H9 (cell line): ENCODE measurements at regions not wholly inside any gene's neighbourhood (a gene's known extent, or its start where the extent isn't known, plus 50 kb on each side); places are given as distances from the start of the nearest gene placed in this dataset.

Experiments used
- DNase-seq: peaks from one replicate; pipeline ENCODE4 v3.0.0-alpha.2; 2017
- H2AFZ ChIP-seq: one replicate; pipeline ENCODE4 v1.6.1; 2013; ENCODE audit warnings: mild to moderate bottlenecking, low read length, control low read depth, moderate library complexity
- H2AK5ac ChIP-seq: 2 replicates; pipeline ENCODE4 v1.6.1; 2013; ENCODE audit warnings: low read length, control low read depth, mixed read lengths; ENCODE audit not compliant: insufficient read length
- H2BK120ac ChIP-seq: one replicate; pipeline ENCODE4 v1.6.1; 2013; ENCODE audit warnings: low read depth, mild to moderate bottlenecking, low read length, control low read depth, inconsistent platforms; ENCODE audit not compliant: poor library complexity, severe bottlenecking
- H2BK12ac ChIP-seq: 2 replicates; pipeline ENCODE4 v1.6.1; 2013; ENCODE audit warnings: low read length, control low read depth, mixed read lengths, low read depth; ENCODE audit not compliant: insufficient read length
- H2BK15ac ChIP-seq: 2 replicates; pipeline ENCODE4 v1.6.1; 2013; ENCODE audit warnings: low read depth, low read length, control low read depth
- H2BK20ac ChIP-seq: one replicate; pipeline ENCODE4 v1.6.1; 2013; ENCODE audit warnings: low read depth, mild to moderate bottlenecking, low read length, control low read depth, inconsistent platforms; ENCODE audit not compliant: poor library complexity, severe bottlenecking
- H2BK5ac ChIP-seq: 2 replicates; pipeline ENCODE4 v1.6.1; 2013; ENCODE audit warnings: low read length, control low read depth, mixed read lengths; ENCODE audit not compliant: insufficient read length
- H3K14ac ChIP-seq: 2 replicates; pipeline ENCODE4 v1.6.1; 2013; ENCODE audit warnings: low read length, control low read depth; ENCODE audit not compliant: insufficient read depth
- H3K18ac ChIP-seq: 2 replicates; pipeline ENCODE4 v1.6.1; 2013; ENCODE audit warnings: low read depth, mild to moderate bottlenecking, mixed read lengths, low read length, control low read depth; ENCODE audit not compliant: insufficient read length
- H3K23ac ChIP-seq: 2 replicates; pipeline ENCODE4 v1.6.1; 2013; ENCODE audit warnings: low read length, control low read depth, mixed read lengths, low read depth; ENCODE audit not compliant: insufficient read length
- H3K23me2 ChIP-seq: 2 replicates; pipeline ENCODE4 v1.6.1; 2013; ENCODE audit warnings: low read depth, mild to moderate bottlenecking, mixed read lengths, low read length, control low read depth; ENCODE audit not compliant: insufficient read length, poor library complexity, severe bottlenecking
- H3K27ac ChIP-seq: 2 replicates; pipeline ENCODE4 v1.5.1; 2013; ENCODE audit warnings: low read length, control low read depth, mixed read lengths, low read depth; ENCODE audit not compliant: insufficient read length
- H3K27me3 ChIP-seq: 2 replicates; pipeline ENCODE4 v1.6.1; 2013; ENCODE audit warnings: low read length, control low read depth, inconsistent platforms; ENCODE audit not compliant: insufficient read depth
- H3K4ac ChIP-seq: 2 replicates; pipeline ENCODE4 v1.6.1; 2013; ENCODE audit warnings: low read depth, mild to moderate bottlenecking, control low read depth, inconsistent platforms, low read length, moderate library complexity
- H3K4me1 ChIP-seq: 2 replicates; pipeline ENCODE4 v1.6.1; 2013; ENCODE audit warnings: low read length, control low read depth, inconsistent platforms; ENCODE audit not compliant: insufficient read depth
- H3K4me2 ChIP-seq: 2 replicates; pipeline ENCODE4 v1.6.1; 2013; ENCODE audit warnings: low read length, control low read depth, mixed read lengths; ENCODE audit not compliant: insufficient read length, insufficient read depth
- H3K56ac ChIP-seq: 2 replicates; pipeline ENCODE4 v1.6.1; 2013; ENCODE audit warnings: low read depth, mild to moderate bottlenecking, mixed read lengths, low read length, control low read depth; ENCODE audit not compliant: insufficient read length
- H3K79me1 ChIP-seq: 2 replicates; pipeline ENCODE4 v1.6.1; 2013; ENCODE audit warnings: low read depth, mild to moderate bottlenecking, moderate library complexity, low read length, control low read depth, inconsistent platforms; ENCODE audit not compliant: insufficient read depth, poor library complexity, severe bottlenecking
- H3K79me2 ChIP-seq: 2 replicates; pipeline ENCODE4 v1.6.1; 2013; ENCODE audit warnings: low read length, control low read depth, inconsistent platforms; ENCODE audit not compliant: insufficient read depth
- H3K9ac ChIP-seq: 2 replicates; pipeline ENCODE4 v1.6.1; 2013; ENCODE audit warnings: low read length, control low read depth, mixed read lengths; ENCODE audit not compliant: insufficient read length; ENCODE audit errors: extremely low read depth
- H3K9me3 ChIP-seq: one replicate; pipeline ENCODE4 v1.6.1; 2013; ENCODE audit warnings: low read depth, low read length, inconsistent platforms; ENCODE audit not compliant: control insufficient read depth
- H3T11ph ChIP-seq: one replicate; pipeline ENCODE4 v1.6.1; 2013; ENCODE audit warnings: mild to moderate bottlenecking, low read length, control low read depth, inconsistent platforms
- H4K20me1 ChIP-seq: one replicate; pipeline ENCODE4 v1.6.1; 2013; ENCODE audit not compliant: control insufficient read depth, insufficient read length, insufficient read depth
- H4K5ac ChIP-seq: 2 replicates; pipeline ENCODE4 v1.6.1; 2013; ENCODE audit warnings: low read depth, mild to moderate bottlenecking, mixed read lengths, low read length, control low read depth; ENCODE audit not compliant: insufficient read length
- H4K8ac ChIP-seq: replicated peaks from 2 replicates; pipeline ENCODE4 v1.6.1; 2013; ENCODE audit warnings: low read length, control low read depth, mixed read lengths, low read depth; ENCODE audit not compliant: insufficient read length
- H4K91ac ChIP-seq: 2 replicates; pipeline ENCODE4 v1.6.1; 2013; ENCODE audit warnings: low read depth, mild to moderate bottlenecking, moderate library complexity, mixed read lengths, low read length, control low read depth; ENCODE audit not compliant: insufficient read length
- H3K27ac Mint-ChIP-seq, 3 experiments: 2 replicates in 2 of 3; 3 replicates in 1 of 3; pipeline ENCODE4 v1.8.0; 2020 to 2021; ENCODE audit warnings: mixed read lengths in 3 of 3, mild to moderate bottlenecking in 1 of 3, moderate library complexity in 1 of 3
- H3K27me3 Mint-ChIP-seq: 2 replicates; pipeline ENCODE4 v1.8.0; 2021; ENCODE audit warnings: low read depth, mild to moderate bottlenecking, moderate library complexity, mixed read lengths
- H3K36me3 Mint-ChIP-seq, 3 experiments: 2 replicates in 2 of 3; 3 replicates in 1 of 3; pipeline ENCODE4 v1.8.0; 2020 to 2021; ENCODE audit warnings: low read depth in 3 of 3, mixed read lengths in 3 of 3; ENCODE audit not compliant: insufficient read depth in 1 of 3
- H3K4me1 Mint-ChIP-seq, 2 experiments: 2 replicates each; pipeline ENCODE4 v1.8.0; 2020; ENCODE audit warnings: mixed read lengths in 2 of 2
- H3K4me3 Mint-ChIP-seq, 2 experiments: 2 replicates in 1 of 2; 3 replicates in 1 of 2; pipeline ENCODE4 v1.8.0; 2020 to 2021; ENCODE audit warnings: mild to moderate bottlenecking in 2 of 2, mixed read lengths in 2 of 2, moderate library complexity in 1 of 2
- H3K9me3 Mint-ChIP-seq, 2 experiments: 2 replicates in 1 of 2; 3 replicates in 1 of 2; pipeline ENCODE4 v1.8.0; 2020; ENCODE audit warnings: mild to moderate bottlenecking in 2 of 2, mixed read lengths in 2 of 2, moderate library complexity in 1 of 2
- WGBS: extraction: QIAGEN DNeasy Blood & Tissue Kit; methylation state at CpG from one replicate; pipeline ENCODE4 v1.1.7; 2013; ENCODE audit warnings: missing lambda C conversion rate, low lambda C conversion rate, mixed read lengths; ENCODE audit not compliant: insufficient read length; ENCODE audit errors: extremely low coverage; 5-methylcytosine and 5-hydroxymethylcytosine counted together
- TF ChIP-seq, protein P1 (sequence below): fragments of 200-600 bp; sonication (generic); conservative IDR thresholded peaks from 3 replicates; pipeline ENCODE4 v1.8.0; 2021; ENCODE audit warnings: antibody characterized with exemption, mild to moderate bottlenecking

DNA sequence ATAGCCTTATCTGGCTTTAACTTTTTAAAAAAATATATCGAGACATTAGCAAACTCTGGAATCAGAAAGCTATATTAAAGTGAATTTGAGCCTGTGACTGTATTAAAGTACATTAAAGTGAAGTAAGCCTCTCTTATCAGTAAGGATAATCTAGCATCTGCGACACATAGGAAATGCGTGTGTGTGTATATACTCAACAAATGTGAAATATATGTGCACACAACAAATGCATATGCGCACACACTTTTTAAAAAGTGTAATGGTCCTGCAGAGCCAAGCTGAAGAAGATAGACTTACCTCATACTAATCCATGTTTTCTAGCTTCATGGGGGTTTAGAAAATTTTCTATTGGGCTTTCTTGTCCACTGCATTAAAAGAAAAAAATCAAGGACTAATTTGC is 437.1 kb downstream of the ZIC1 start:
- Histone ChIP-seq H4K5ac (no peak overlapping the region), H2BK5ac (no peak overlapping the region), H4K20me1 (no peaks in the 10 kb centered on the region), H3K4me2 (no peak overlapping the region), H2BK120ac (no peak overlapping the region), H3K27me3 (no peaks in the 10 kb centered on the region), H2AK5ac (no peak overlapping the region), H3K4me1 (no peaks in the 10 kb centered on the region), H3K23me2 (no peaks in the 10 kb centered on the region), H3K9ac (no peak overlapping the region), H3K18ac (no peak overlapping the region), H4K8ac (no peak overlapping the region), H2BK20ac (no peak overlapping the region), H3K56ac (no peak overlapping the region), H2BK12ac (no peak overlapping the region), H3K27ac (no peak overlapping the region), H3K23ac (no peak overlapping the region), H4K91ac (no peak overlapping the region), H2BK15ac (no peak overlapping the region), H3T11ph (no peak overlapping the region), H3K14ac (no peak overlapping the region), H3K4ac (no peak overlapping the region), H3K9me3 (no peaks in the 10 kb centered on the region), H3K79me1 (no peaks in the 10 kb centered on the region), H3K79me2 (no peaks in the 10 kb centered on the region), H2AFZ (no peak overlapping the region)
- peaks cover 5% of the 10 kb centered on the region in 2 experiments for H3K4me1 Mint-ChIP-seq
- no peaks in the 10 kb centered on the region for H3K27me3 Mint-ChIP-seq
- TF ChIP-seq, protein P1, sequence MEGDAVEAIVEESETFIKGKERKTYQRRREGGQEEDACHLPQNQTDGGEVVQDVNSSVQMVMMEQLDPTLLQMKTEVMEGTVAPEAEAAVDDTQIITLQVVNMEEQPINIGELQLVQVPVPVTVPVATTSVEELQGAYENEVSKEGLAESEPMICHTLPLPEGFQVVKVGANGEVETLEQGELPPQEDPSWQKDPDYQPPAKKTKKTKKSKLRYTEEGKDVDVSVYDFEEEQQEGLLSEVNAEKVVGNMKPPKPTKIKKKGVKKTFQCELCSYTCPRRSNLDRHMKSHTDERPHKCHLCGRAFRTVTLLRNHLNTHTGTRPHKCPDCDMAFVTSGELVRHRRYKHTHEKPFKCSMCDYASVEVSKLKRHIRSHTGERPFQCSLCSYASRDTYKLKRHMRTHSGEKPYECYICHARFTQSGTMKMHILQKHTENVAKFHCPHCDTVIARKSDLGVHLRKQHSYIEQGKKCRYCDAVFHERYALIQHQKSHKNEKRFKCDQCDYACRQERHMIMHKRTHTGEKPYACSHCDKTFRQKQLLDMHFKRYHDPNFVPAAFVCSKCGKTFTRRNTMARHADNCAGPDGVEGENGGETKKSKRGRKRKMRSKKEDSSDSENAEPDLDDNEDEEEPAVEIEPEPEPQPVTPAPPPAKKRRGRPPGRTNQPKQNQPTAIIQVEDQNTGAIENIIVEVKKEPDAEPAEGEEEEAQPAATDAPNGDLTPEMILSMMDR = no peak
- WGBS = no CpG with 5 or more reads among the region's 4 CpGs
- H3K27ac Mint-ChIP-seq = no peak overlapping the region
- H3K9me3 Mint-ChIP-seq = no peaks in the 10 kb centered on the region; a peak in 1 of 5 replicates
- no peak for DNase-seq
- no peak overlapping the region for H3K4me3 Mint-ChIP-seq
- no peaks in the 10 kb centered on the region for H3K36me3 Mint-ChIP-seq
